ENCODE measurements at regions not wholly inside any gene's neighbourhood (a gene's known extent, or its start where the extent isn't known, plus 50 kb on each side); places are given as distances from the start of the nearest gene placed in this dataset.

GRCh38 chr18:48467231-48467630 is 58.0 kb upstream of the ZBTB7C start:
- TF ChIP-seq POLR2A (IDR thresholded peaks at IDR 0.05) (no peak), CTCF (IDR thresholded peaks at IDR 0.05) (no peak)

Data from right lobe of liver (tissue), 4 donors.